ENCODE measurements at regions not wholly inside any gene's neighbourhood (a gene's known extent, or its start where the extent isn't known, plus 50 kb on each side); places are given as distances from the start of the nearest gene placed in this dataset.
"Not testable (repeated sequence)": the region's sequence is repeated elsewhere in the genome, so short reads cannot be mapped to it uniquely, and the experiment has no call there.

GRCh38 chr16:63882576-63882975 is 1239.3 kb downstream of the CDH11 start:
- Histone ChIP-seq H3K9me3 (no peaks in the 10 kb centered on the region), H3K36me3 (no peaks in the 10 kb centered on the region), H3K4me1 (no peaks in the 10 kb centered on the region), H3K27me3 (no peaks in the 10 kb centered on the region), H3K4me3 (no peak overlapping the region), H3K27ac (no peak overlapping the region)
- no peak for TF ChIP-seq POLR2AphosphoS5 (IDR thresholded peaks at IDR 0.05; ENCODE audit: insufficient read depth in 1 of 2, low read depth in 1 of 2)
- no peak for TF ChIP-seq CTCF (IDR thresholded peaks at IDR 0.05)
- TF ChIP-seq POLR2A (IDR thresholded peaks at IDR 0.05), result no peak
- intact Hi-C loops (cut with DNase I), result no loop called here
- no peak for DNase-seq (ENCODE audit: extremely low spot score in 2 of 2)

- H3K4me1 ChIP-seq, result no peaks in the 10 kb centered on the region
- no peaks in the 10 kb centered on the region for H3K9me3 ChIP-seq
- TF ChIP-seq POLR2A (IDR thresholded peaks at IDR 0.05) (no peak), CTCF (IDR thresholded peaks at IDR 0.05) (no peak), POLR2AphosphoS5 (IDR thresholded peaks at IDR 0.05; ENCODE audit: insufficient read depth in 1 of 2, low read depth in 1 of 2) (no peak)
- no peak overlapping the region for H3K27ac ChIP-seq
- H3K36me3 ChIP-seq, result no peaks in the 10 kb centered on the region
- no peak for DNase-seq (ENCODE audit: extremely low spot score in 2 of 2)
- H3K4me3 ChIP-seq, result no peak overlapping the region
- no peaks in the 10 kb centered on the region for H3K27me3 ChIP-seq
- intact Hi-C loops (cut with DNase I), result no loop called here
These were observed 1240.9 kb downstream of the CDH11 start for GRCh38 chr16:63880948-63881347.

- Histone ChIP-seq H3K36me3 (no peaks in the 10 kb centered on the region), H3K27me3 (no peaks in the 10 kb centered on the region), H3K4me1 (no peaks in the 10 kb centered on the region), H3K27ac (no peak overlapping the region), H3K9me3 (no peaks in the 10 kb centered on the region), H3K4me3 (no peak overlapping the region)
- no peak for TF ChIP-seq CTCF (IDR thresholded peaks at IDR 0.05)
- no peak for DNase-seq (ENCODE audit: extremely low spot score in 2 of 2)
- intact Hi-C loops (cut with DNase I), result no loop called here
These were observed 1244.5 kb downstream of the CDH11 start for GRCh38 chr16:63877401-63877800.

GRCh38 chr16:63876103-63876502 is 1245.8 kb downstream of the CDH11 start:
- Histone ChIP-seq H3K36me3 (no peaks in the 10 kb centered on the region), H3K4me1 (no peaks in the 10 kb centered on the region), H3K4me3 (no peak overlapping the region), H3K9me3 (no peaks in the 10 kb centered on the region), H3K27me3 (no peaks in the 10 kb centered on the region), H3K27ac (no peak overlapping the region)
- TF ChIP-seq CTCF (IDR thresholded peaks at IDR 0.05), result no peak
- TF ChIP-seq POLR2AphosphoS5 (IDR thresholded peaks at IDR 0.05; ENCODE audit: insufficient read depth in 1 of 2, low read depth in 1 of 2), result no peak
- no peak for TF ChIP-seq POLR2A (IDR thresholded peaks at IDR 0.05)
- no peak for DNase-seq (ENCODE audit: extremely low spot score in 2 of 2)
- intact Hi-C loops (cut with DNase I), result no loop called here

- DNase-seq (ENCODE audit: extremely low spot score in 2 of 2); H3K4me1 ChIP-seq; H3K27ac ChIP-seq; H3K9me3 ChIP-seq; H3K36me3 ChIP-seq; H3K4me3 ChIP-seq; intact Hi-C loops (cut with DNase I); H3K27me3 ChIP-seq: not testable (repeated sequence)
These were observed 1261.2 kb downstream of the CDH11 start for GRCh38 chr16:63860700-63861099.

GRCh38 chr16:63856537-63856936 is 1265.3 kb downstream of the CDH11 start:
- Histone ChIP-seq H3K27ac (no peak overlapping the region), H3K4me1 (no peaks in the 10 kb centered on the region), H3K9me3 (no peaks in the 10 kb centered on the region), H3K4me3 (no peak overlapping the region), H3K27me3 (no peaks in the 10 kb centered on the region), H3K36me3 (no peaks in the 10 kb centered on the region)
- intact Hi-C loops (cut with DNase I), result no loop called here
- no peak for DNase-seq (ENCODE audit: extremely low spot score in 2 of 2)
- TF ChIP-seq POLR2AphosphoS5 (IDR thresholded peaks at IDR 0.05; ENCODE audit: insufficient read depth in 1 of 2, low read depth in 1 of 2) (no peak), CTCF (IDR thresholded peaks at IDR 0.05) (no peak), POLR2A (IDR thresholded peaks at IDR 0.05) (no peak)

Measured in vagina (tissue), 2 donors.